Dermis blood vessel endothelial cell (primary cell): ENCODE measurements at regions not wholly inside any gene's neighbourhood (a gene's known extent, or its start where the extent isn't known, plus 50 kb on each side); places are given as distances from the start of the nearest gene placed in this dataset.

Experiments used
- DNase-seq: peaks from one replicate; pipeline ENCODE4 v3.0.0; 2010

GRCh38 chr18:42271647-42272414, 316.8 kb downstream of the PIK3C3 start:
- DNase-seq = no peak

- no peak for DNase-seq
Observed at GRCh38 chr18:42274488-42275137, 319.6 kb downstream of the PIK3C3 start.

- no peak for DNase-seq
Observed at GRCh38 chr18:42275138-42275535, 320.1 kb downstream of the PIK3C3 start.

GRCh38 chr18:42275949-42276730, 321.1 kb downstream of the PIK3C3 start:
- DNase-seq = no peak

- DNase-seq = no peak
Observed at GRCh38 chr18:42281124-42281523, 326.1 kb downstream of the PIK3C3 start.

- DNase-seq = no peak
Observed at GRCh38 chr18:42281851-42282250, 326.8 kb downstream of the PIK3C3 start.

- no peak for DNase-seq
Observed at GRCh38 chr18:42287047-42287446, 332.0 kb downstream of the PIK3C3 start.

- no peak for DNase-seq
Observed at GRCh38 chr18:42288129-42288528, 333.1 kb downstream of the PIK3C3 start.

- DNase-seq = no peak
Observed at GRCh38 chr18:42289526-42289925, 334.5 kb downstream of the PIK3C3 start.

GRCh38 chr18:42290318-42291307, 335.6 kb downstream of the PIK3C3 start:
- no peak for DNase-seq

- DNase-seq = no peak
Observed at GRCh38 chr18:42292654-42293053, 337.6 kb downstream of the PIK3C3 start.

- DNase-seq = no peak
Observed at GRCh38 chr18:42296192-42296591, 341.2 kb downstream of the PIK3C3 start.

- no peak for DNase-seq
Observed at GRCh38 chr18:42296723-42297122, 341.7 kb downstream of the PIK3C3 start.

GRCh38 chr18:42298759-42299675, 344.0 kb downstream of the PIK3C3 start:
- DNase-seq = peak; percentile 71

GRCh38 chr18:42305869-42306593, 351.0 kb downstream of the PIK3C3 start:
- DNase-seq = no peak

GRCh38 chr18:42306594-42306980, 351.6 kb downstream of the PIK3C3 start:
- no peak for DNase-seq

- no peak for DNase-seq
Observed at GRCh38 chr18:42310956-42311355, 355.9 kb downstream of the PIK3C3 start.

- DNase-seq = no peak
Observed at GRCh38 chr18:42326752-42327151, 371.7 kb downstream of the PIK3C3 start.

- no peak for DNase-seq
Observed at GRCh38 chr18:42328931-42329330, 373.9 kb downstream of the PIK3C3 start.

- no peak for DNase-seq
Observed at GRCh38 chr18:42330296-42330695, 375.3 kb downstream of the PIK3C3 start.
